GM13976 (cell line): ENCODE measurements at regions not wholly inside any gene's neighbourhood (a gene's known extent, or its start where the extent isn't known, plus 50 kb on each side); places are given as distances from the start of the nearest gene placed in this dataset.

Experiments
- DNase-seq: peaks from one replicate; pipeline ENCODE4 v3.0.0; 2012; ENCODE audit warnings: low spot score
- CTCF ChIP-seq: IDR thresholded peaks from 2 replicates; pipeline ENCODE4 v1.5.1; 2012; ENCODE audit warnings: borderline replicate concordance, mild to moderate bottlenecking; ENCODE audit not compliant: insufficient read depth; ENCODE audit errors: extremely low read depth, missing control alignments, control extremely low read depth
- in situ Hi-C: fragments of 300-500 bp; cut with MboI; formaldehyde crosslinking; loops from one replicate; pipeline ENCODE4 v1.12.0; 2022; ENCODE audit warnings: low sequenced_read_pairs, mixed read lengths, inconsistent platforms; ENCODE audit not compliant: unreplicated experiment

- in situ Hi-C loops: no loop called here
- no peak for TF ChIP-seq CTCF
These were observed 471.1 kb upstream of the NWD2 start for GRCh38 chr4:36773467-36773866.

GRCh38 chr4:36775544-36775943, 469.0 kb upstream of the NWD2 start:
- no peak for TF ChIP-seq CTCF
- no peak for DNase-seq
- in situ Hi-C loops: no loop called here

More at GRCh38 chr4:36773467-36773866, 471.1 kb upstream of the NWD2 start:
- no peak for DNase-seq

GRCh38 chr4:36779601-36780000, 464.9 kb upstream of the NWD2 start:
- no peak for DNase-seq
- TF ChIP-seq CTCF: no peak
- in situ Hi-C loops: no loop called here

GRCh38 chr4:36785973-36786372, 458.6 kb upstream of the NWD2 start:
- TF ChIP-seq CTCF: no peak
- in situ Hi-C loops: no loop called here
- DNase-seq: no peak

- no peak for TF ChIP-seq CTCF
- DNase-seq: no peak
- in situ Hi-C loops: no loop called here
These were observed 458.0 kb upstream of the NWD2 start for GRCh38 chr4:36786519-36786918.

GRCh38 chr4:36794716-36795115, 449.8 kb upstream of the NWD2 start:
- in situ Hi-C loops: no loop called here
- TF ChIP-seq CTCF: no peak
- no peak for DNase-seq

- DNase-seq: no peak
- TF ChIP-seq CTCF: no peak
- in situ Hi-C loops: no loop called here
These were observed 432.4 kb upstream of the NWD2 start for GRCh38 chr4:36812149-36812548.
